ENCODE measurements at regions not wholly inside any gene's neighbourhood (a gene's known extent, or its start where the extent isn't known, plus 50 kb on each side); places are given as distances from the start of the nearest gene placed in this dataset.

DNA sequence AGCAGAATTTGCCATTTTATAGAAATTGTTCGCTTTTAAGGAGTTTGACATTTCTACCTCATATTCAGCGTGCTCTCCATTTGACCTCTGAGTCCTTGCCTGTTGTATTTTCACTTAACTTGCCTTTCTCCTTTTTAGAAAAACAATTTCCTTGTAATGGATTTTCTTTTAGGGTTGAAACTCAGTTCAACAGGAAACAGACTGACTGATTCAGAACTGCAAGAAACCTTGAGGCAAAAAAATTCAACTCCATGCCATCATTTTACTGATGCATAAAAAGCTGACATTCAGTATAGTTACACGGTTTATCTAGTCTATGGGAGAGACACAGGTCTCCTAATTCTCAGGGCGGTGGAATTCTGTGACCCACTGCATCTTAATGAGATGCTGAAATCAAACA, 59.8 kb downstream of the MRPS30 start:
- no peak for DNase-seq

DNA sequence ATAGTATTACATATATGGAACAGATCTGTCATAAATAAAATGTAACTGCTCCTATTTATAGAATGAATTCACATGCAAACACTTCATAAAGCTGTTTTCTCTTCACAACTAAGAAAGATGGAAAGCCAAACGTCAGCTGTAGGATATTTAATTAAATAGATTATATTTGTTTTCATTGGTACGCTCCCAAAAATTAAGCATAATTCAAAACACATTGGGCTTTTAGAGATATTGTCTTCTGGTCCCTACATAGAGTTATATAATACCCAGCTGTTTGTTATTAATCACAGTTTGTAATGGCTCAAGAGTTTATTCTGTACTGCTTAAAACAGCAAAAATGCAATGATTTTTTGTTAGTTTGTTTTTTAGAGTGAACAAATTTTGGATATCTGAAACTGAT, 61.2 kb downstream of the MRPS30 start:
- DNase-seq, result no peak

DNA sequence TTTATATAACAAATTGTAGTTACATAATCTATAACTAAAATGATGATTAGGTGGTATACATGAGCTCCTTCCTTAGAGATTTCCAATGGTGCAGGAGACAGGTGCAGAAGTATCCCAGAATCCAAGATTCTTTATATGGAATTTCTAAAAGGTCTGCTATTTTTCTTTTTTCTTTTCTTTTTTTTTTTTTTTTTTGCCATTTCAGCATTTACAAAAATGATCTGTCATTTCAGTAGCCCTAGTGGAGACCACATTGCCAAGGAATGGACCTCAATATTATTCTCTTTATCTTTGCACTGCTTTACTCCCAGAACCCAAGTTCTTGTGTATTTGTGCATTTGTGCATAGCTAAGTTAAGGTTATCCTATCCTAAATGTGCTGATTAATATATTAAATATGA, 61.7 kb downstream of the MRPS30 start:
- DNase-seq, result no peak

DNA sequence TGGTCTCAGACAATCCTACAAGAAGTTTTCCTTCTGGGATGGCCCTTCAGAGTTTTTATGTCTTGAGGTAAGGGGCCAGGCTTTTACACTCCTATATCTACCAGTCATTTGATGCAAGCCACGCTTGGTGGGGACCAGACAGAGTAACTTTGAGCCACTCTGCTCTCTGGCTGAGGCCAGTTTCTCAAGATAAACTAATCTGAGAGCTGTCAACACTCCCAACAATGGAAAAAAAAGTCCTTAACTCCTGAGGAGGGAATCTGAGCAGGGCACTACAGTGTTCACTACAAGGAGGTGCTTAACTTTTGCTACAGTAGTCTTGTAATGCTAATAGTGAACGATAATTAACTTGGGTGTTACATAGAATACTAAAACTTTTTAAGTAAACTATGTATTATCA, 62.7 kb downstream of the MRPS30 start:
- DNase-seq, result no peak

DNA sequence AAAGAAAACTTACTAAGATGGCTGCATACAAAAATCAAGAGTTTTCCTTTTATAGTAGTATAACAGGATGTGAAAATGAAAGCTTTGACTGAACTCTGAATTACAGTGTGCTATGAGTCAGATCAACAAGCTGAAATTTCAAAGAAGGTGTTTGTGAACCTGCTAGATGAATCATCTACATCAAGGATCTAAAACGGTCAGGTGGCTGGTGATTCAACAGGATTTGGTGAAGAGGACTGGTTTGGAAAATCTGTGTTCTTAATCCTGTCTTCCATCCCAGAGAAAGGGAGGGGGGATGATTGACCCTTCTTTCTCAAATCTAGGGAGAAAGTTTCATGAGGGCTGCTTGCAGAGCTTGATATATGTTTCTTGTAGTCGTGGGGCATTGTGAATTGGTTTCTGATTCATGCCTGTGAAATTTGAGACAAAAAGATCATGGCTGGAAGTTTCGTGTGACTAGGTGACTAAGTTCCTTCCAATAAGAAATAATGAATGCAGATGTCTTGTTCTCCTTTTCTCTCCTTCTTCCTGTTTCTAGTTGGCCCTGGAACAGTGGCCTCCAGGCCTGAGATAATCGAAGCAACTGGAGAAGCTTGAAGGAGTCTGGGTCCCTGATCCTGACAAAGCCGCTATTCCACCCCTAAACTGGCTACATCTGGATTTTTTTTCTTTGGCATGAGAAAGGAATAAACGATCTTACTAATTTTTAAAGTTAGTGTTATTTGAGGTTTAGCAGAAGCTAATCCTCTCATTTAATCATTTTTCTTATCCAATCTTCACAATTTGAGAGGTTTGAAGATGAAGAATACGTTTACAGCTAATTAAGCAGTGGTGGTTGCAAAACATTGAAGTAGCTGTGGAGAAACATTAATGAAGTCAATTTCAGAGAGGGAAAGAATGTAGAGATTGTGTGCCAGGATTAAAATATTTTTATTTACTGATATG, 67.2 kb downstream of the MRPS30 start:
- DNase-seq, result peak in 1 of 2 donors; percentile 8

DNA sequence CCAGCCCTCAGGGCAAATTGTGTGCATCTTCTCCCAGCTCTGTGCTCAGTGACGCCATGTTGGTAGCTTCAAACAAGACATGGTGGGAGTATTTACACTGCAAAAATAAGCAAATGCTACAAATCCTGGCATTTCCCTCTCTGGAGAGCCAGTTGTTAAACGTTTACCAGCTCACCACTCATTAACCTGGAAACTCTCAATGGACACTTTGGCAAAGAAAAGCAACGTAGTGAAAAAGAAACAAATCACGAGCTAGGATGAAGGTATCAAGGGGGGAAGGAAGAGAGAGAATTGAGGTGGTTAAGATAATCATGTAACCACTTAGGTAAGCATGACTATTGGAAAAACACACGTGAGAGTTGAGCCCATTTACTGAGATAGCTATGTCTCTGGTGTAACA, 72.5 kb downstream of the MRPS30 start:
- no peak for DNase-seq

DNA sequence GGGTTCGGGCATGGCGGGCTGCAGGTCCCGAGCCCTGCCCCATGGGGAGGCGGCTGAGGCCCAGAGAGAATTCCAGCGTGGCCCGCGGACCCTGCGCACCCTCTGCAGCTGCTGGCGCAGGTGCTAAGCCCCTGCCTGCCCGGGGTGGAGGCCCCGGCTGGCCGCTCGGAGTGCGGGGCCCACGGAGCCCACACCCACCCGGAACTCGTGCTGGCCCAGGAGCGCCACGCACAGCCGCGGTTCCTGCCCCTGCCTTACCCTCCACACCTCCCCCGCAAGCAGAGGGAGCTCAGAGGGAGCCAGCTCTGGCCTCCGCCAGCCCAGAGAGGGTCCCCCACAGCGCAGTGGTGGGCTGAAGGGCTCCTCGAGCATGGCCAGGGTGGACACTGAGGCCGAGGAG, 75.3 kb downstream of the MRPS30 start:
- no peak for DNase-seq

DNA sequence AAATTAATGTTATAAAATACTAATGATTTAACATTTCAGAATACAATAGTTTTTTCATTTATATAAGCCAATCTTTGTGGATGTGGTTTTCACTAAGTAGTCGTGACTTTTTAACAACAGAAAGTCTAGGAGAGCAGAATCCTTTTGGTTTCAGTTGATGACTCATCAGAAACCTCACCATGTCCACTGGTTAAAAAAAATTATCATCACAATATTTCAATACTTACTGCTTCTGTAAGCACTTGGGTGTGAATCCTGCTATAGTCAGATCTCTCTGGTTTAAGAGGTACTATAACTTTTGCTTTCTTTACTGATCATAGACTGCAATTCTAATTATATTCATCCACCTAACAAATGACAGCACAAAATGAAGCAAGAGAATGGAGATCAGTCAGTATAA, 77.2 kb downstream of the MRPS30 start:
- DNase-seq, result no peak

DNA sequence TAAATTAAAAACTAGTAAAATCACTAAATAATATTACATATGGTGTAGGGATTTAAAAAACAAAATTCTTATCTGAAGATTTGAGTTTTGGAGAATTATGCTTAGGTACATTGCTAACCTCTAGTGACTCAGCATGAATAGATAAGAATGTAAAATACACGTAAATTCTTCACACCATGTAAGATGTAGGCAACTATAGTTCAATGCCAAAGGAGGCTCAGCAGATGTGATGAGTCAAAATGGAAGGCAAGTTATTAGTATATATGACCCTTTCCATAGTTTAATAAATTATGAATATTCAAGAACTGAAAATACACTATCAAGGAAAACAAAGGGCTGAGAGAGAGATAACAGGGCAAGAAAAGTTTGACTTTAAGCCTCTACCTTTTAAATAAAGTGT, 79.0 kb downstream of the MRPS30 start:
- no peak for DNase-seq

DNA sequence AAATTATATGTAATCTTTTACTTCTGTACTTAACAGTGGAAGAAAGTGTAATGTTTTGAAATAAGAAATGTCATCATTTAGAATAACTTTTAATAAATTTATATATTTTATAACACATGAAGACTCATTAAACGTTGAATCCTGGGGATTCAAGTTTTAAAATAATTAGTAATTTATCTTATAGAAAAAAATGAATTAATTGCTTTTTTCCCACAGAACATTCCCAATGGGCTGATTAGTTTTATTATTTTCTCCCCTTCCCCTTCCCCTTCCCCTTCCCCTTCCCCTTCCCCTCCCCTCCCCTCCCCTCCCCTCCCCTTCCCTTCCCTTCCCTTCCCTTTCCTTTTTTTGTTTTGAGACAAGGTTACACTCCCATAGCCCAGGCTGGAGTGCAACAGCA, 79.7 kb downstream of the MRPS30 start:
- DNase-seq, result no peak

DNA sequence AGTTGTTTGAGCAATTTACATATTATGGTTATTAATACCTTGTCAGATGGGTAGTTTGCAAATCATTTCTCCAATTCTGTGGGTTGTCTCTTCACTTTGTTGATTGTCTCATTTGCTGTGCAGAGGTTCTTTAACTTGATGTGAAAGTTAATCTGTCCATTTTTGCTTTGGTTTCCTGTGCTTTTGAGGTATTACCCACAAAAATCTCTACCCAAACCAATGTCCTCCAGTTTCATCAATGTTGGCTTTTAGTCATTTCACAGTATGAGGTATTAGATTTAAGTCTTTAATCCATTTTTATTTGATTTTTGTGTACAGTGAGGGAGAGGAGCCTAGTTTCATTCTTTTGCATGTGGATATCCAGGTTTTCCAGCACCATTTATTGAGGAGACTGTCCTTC, 82.4 kb downstream of the MRPS30 start:
- no peak for DNase-seq

DNA sequence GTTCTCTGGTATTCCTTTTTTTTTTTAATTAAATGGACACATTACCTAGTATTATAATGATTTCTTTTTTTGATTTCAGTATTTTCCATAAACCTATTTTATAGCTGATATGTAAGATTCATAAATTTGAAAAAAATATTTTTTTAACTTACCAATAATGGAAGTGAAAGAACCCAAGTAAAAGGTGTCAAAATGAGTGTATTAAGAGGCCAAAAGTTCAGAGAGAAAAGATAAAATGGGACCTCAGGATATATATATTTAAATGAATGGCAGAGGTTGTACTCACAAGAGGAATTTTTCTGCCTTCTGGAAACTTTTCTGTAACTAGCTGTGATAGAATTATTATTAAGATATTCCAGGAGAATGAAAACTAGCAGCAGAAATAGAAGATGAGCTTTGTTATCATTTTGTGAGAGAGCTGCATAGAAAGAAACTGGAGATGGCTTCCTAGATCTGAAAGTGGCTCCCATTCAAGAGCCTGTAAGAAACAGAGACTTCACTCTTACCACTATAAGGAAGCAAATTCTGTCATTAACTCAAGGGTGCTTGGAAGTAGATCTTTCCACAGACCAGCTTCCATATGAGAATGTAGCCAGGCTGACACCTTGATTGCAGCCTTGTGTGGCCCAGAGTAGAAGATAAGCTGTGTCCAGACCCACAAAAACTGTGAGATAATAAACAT, 91.7 kb downstream of the MRPS30 start:
- no peak for DNase-seq

DNA sequence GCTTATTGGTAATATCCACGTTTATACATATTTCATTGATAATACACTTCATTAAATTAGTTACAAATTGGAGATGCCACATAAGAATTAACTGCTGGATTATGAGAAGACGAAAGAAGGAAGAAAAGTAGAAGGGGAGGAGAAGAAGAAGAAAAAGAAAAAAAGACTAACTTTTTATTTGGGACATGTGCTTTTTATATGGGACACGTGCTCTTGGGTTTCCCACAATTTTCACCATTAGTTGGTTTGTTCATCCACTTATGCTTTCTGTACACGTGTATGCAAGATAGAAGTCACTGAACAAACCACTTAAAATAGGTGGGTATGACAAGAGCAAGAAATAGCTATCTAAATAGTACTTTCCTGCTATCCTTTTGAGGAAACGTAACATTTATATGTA, 98.6 kb downstream of the MRPS30 start:
- DNase-seq, result no peak

DNA sequence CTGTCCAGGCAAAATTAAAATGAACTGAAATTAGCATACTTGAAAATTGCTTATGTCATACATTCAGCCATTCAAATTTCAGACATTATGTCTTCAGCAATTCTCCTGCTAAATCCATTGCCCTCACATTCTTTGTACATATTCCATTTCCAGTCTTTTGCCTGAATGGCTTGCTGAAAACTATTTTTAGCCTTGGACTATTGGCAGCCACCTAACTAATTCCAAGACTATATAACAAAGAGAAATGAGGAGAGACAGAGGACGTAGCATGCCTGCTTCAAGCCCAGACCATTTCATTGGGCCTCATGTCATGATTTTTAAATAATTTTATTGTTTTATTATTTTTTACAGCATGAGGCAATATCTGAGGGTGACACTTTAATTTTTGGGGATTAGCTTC, 100.3 kb downstream of the MRPS30 start:
- DNase-seq, result no peak

DNA sequence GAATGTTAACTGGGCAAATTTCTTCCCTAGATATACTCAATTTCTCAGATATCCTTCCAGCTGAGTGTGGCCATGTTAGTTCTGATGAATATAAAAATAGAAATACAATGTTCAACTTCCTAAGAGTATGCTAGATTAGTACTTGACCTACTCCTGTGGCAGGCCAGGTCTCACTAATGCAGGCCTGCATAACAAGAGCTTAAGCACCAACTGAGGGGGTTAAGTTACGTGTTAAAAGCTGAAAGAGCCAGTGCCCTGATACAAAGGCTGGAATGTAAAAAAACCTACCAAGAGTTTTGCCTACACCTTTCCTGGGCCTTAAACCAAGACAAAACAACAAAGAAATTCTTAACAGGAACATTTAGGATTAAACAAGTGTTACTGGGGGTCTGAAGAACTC, 102.8 kb downstream of the MRPS30 start:
- no peak for DNase-seq

DNA sequence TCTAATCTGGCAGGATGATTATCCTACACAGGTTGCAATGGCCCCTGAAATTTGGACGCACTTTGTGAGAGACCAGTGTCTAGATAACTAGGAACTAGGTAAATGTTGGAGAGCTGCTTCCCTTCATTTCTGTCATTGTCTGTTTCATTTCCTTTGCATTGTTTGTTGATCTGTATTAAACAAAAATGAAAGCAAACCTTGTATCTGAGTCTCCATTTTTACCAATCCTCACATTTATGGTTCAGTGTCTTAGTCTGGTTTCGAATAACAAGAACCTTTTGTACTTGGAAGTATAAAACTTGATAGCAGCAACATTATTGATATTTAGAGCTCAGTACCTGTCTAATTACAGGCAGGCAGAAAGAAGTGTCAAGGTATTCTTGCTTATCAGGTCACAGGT, 105.5 kb downstream of the MRPS30 start:
- DNase-seq, result no peak

DNA sequence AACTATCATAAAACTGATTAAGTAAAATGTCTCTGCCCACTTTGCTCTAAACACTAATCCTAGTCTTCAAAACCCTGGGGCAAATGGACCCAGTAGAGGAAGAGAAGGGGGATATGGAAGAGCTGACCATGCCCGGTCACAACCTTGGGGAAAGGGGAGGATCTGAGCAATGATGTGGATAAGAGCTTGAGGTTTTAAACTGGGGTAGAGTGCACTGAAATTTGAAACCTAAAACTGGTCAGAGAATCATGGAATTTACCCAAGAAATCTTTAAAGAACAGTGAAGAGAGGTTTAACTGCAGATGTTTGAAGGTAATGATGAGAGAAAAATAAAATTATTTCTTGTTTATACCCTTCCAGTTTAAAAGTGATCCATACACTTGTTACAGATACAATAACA, 110.8 kb downstream of the MRPS30 start:
- no peak for DNase-seq

DNA sequence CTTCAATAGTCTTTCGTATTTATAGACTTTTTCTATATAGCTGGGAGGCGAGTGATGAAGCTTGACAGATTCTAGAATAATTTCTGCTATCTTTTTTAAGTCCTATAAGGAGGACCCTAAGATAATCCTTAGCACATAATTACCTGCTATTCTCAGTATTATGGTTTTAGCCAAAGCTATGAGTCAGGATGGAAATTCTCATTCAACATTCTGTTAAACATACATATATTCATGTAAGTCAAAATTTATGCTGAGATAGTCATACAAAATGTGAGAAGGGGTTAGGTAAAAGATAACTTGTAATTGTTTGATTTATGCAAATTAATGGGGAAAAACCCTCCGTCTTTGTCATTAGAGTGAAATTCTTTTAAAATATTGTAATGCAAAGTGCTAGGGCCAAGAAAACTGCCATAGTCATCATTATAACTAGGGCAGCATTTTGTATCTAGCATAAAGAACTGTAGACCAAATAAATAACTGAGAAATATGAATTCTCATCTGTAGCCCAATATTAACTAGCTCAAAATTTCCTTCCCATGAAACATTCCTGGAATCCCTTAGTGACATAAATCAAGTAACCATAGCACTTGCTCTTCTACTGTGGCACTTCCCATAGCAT, 118.5 kb downstream of the MRPS30 start:
- DNase-seq, result no peak

DNA sequence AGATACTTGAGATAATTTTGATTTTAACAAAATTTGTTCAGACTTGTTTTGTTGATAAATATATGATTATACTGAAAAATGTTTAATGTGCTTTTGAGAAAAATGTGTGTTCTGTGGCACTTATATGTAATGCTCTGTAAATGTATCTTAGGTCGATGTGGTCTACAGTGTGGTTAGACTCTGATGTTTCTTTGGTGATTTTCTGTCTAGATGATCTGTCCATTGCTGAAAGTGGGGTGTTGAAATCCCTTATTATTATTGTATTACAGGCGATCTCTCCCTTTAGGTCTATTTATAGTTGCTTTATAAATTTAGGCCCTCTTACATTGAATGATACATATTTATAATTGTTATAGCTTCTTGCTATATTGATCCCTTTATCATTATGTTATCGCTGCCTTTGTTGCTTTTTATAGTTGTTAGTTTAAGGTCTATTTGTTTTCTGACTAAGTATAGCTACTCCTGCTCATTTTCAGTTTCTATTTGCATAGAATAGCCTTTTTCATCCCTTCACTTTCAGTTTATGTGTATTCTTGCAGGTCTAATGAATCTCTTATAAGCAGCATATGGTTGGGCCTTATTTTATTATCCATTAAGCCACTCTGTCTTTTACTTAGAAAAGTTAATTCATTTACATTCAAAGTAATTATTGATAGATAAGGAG, 124.3 kb downstream of the MRPS30 start:
- no peak for DNase-seq

DNA sequence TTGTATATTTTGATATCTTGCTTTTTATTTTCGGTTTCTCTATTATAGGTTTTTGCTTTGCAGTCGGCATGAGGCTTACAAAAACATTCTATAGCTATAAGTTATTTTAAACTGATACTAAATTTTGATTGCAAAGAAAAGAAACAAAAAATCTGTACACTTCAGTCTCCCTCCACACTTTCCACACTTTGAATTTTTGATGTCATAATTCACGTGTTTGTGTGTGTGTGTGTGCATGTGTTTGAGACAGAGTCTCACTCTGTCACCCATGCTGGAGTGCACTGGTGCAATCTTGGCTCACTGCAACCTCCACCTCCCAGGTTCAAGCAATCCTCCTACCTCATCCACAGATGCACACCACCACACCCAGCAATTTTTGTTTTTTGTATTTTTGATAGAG, 124.9 kb downstream of the MRPS30 start:
- no peak for DNase-seq

DNA sequence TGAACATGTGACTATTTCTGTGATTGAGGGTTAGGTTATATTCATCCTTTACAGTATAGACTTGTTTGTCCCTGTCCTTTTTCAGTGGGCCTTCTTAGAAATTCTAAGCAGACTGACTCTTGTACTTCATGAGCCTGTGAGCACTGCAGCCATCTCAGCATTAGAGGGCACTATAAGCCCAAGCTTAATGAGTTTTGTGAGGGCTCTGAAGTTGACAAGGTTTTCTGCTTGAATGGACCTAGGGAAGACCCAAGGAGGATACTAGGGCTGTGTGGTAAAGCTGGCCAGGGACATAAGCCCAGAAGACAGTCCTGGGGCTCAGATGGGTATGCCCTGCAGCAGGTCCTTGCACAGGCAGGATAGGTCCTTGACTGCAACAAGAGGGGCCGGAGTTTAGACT, 126.5 kb downstream of the MRPS30 start:
- DNase-seq, result no peak

DNA sequence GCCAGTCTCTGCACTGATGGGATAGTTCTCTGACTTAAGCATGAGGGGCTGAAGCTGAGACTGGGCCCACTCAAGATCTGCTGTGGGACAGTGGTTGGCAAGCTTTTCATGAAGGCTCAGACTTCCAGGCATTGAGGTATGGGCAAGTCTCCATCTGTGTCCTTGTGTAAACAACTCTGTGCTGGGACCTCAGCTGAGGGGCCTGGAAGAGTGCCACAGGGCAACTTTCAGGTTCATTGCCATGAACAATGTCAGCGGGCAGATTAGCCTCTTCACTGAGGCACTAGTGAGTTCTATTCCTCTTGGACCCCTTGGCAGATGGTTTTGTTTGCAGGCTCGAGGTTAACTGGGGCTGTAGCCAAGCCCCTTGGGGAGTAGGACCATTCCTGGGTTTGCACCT, 127.1 kb downstream of the MRPS30 start:
- no peak for DNase-seq

DNA sequence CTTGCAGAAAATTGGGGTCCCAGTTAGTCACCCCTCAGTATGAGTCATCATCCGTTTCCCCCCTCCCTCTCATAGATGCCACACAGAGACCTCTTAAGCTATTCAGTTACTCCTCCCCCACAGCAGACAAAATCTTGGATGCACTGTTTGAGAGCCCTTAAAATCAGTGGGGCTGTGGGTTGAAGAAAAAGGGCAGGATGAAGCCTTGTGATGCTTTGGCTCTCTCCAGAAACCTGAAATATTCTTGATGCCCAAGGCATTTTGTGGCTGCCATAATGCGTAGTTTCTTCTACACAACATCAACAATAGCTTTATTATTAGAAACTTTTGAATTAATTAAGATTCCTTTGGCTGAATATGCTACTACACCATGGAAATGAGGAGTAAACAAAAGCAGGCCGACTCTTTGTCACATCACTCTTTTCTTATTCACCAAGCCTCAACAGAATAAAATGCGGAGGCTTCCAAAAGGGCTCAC, 133.8 kb downstream of the MRPS30 start:
- no peak for DNase-seq

Data from CD4-positive, alpha-beta T cell treated with Interleukin-4 for 1 hour (primary cell).